ENCODE measurements at regions not wholly inside any gene's neighbourhood (a gene's known extent, or its start where the extent isn't known, plus 50 kb on each side); places are given as distances from the start of the nearest gene placed in this dataset.

GRCh38 chr3:86282106-86282787 lies 708.7 kb downstream of the VGLL3 start:
- no peak for DNase-seq (ENCODE audit: low spot score)

DNA sequence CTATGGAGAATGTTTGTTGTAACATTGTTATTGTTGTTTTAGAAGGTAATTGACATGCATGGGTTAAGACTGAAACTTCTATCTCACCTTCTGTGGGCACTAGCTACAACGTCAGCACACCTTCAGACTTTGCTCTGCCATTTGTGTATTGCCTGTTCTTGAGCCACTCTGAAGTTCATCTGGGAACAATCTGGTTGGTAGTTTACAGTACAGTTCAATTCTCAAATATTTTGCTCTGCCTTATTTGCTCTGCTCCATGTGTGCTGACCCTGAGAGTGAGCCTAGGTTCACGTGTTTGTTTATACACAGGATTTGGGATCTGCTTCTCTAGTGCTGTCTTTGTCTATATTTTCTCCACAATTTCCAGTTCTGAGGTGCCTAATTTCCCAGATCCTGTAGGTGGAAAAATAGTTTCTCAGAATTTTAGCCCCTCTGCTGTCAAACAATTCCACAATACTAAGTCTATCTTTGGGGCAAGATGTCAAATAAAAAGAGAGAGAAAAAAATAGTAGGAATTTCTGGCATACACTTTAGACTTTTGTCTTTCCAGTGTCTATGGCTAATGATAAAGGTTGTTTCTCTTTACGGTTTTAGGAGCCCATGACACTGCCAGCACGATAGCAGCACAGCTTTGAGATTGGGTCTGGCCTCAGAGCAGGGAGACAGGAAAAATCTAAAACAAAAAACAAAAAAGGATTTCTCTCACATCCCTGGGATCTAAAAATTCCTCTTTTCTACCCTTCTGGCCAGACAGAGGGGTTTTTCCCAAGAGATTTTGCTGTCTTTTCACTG lies 721.4 kb downstream of the VGLL3 start:
- no peak for DNase-seq (ENCODE audit: low spot score)

DNA sequence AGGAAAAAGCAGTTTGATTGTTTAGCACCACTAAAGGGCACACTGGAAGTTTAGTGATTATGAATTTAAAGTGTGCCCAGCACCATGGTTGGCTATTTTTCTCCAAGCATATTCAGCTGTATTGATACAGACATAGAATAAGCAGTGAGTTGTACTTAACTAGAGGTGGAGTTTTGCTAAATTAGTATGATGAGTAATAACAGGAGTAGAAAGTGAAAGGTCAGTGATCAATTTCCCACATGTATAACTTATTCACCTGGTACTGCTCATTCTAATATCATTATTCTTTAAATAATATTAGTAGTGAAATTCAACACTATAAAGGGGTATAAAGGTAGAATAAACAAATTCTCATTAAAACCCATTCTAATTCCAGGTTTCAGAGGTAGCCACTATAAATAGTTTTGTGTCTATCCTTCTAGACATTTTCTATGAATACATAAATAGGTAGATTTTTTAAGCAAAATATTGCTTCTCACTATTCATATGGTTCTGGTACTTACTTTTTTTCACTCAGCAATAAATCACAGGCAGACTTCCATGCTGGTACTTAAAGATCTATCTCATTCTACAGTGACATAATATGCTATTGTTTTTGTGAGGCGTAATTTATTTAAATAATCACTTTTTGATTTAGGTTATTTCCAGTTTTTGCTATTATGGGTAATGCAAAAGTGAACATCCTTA lies 732.9 kb downstream of the VGLL3 start:
- DNase-seq (ENCODE audit: low spot score): no peak

GRCh38 chr3:86254480-86254879 lies 736.5 kb downstream of the VGLL3 start:
- no peak for DNase-seq (ENCODE audit: low spot score)

- no peak for DNase-seq (ENCODE audit: low spot score)
Observed at GRCh38 chr3:86251781-86252180, 739.2 kb downstream of the VGLL3 start.

- DNase-seq (ENCODE audit: low spot score): no peak
Observed at GRCh38 chr3:86249833-86250232, 741.1 kb downstream of the VGLL3 start.

- DNase-seq (ENCODE audit: low spot score): peak; percentile 42
Observed at GRCh38 chr3:86245360-86245759, 745.6 kb downstream of the VGLL3 start.

DNA sequence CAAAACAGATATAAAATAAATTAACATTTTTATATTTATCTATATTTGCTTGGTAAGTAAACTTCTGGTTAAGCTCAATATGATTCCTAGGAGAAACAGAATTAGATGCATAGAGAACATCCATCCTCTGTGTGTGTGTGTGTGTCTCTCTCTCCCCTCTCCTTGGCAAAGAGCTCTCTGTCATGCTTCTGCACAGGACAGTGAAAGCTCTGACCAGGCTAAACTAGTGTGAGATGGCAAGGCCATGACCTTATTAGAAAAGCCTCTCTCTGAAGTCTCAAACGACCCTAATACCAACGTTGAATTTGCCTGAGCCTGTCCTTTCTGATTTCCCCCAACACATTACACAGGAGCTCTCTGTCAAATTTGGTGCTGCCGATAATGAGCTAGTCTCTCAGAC lies 746.0 kb downstream of the VGLL3 start:
- peak; percentile 1 for DNase-seq (ENCODE audit: low spot score)

GRCh38 chr3:86239946-86240345 lies 751.0 kb downstream of the VGLL3 start:
- no peak for DNase-seq (ENCODE audit: low spot score)

DNA sequence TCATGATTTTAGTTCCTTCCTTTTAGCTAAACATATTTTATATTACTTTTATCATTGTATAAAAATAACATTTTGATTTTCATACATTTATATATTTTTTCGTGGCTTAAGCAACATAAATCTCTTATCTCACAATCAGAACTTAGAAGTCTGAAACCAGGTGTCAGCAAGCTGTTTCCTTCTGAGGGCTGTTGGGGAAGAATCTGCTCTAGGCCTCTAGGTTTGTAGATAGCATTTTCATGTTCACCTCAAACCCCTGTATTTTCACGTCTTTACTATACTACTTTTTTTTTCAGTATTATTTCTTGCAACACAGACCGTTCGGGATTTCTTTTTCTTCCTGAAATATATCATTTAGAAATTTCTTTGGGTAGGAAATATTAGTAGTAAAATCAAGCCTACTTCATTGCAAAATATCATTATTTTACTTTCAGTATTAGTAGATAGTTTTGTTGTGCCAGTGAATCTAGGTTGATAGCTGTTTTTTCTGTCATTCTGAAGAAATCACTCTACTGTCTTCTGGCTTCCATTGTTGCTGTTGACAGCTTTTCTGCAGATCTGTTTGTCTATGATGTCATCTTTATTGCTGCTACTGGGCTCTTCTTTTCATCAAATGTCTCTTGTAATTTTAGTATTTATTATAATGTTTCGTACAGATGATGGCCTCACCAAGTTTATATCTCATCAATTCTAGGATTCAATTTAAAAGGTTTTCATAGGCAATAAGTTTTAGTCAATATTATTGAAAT lies 756.3 kb downstream of the VGLL3 start:
- no peak for DNase-seq (ENCODE audit: low spot score)

GRCh38 chr3:86230762-86231161 lies 760.2 kb downstream of the VGLL3 start:
- no peak for DNase-seq (ENCODE audit: low spot score)

DNA sequence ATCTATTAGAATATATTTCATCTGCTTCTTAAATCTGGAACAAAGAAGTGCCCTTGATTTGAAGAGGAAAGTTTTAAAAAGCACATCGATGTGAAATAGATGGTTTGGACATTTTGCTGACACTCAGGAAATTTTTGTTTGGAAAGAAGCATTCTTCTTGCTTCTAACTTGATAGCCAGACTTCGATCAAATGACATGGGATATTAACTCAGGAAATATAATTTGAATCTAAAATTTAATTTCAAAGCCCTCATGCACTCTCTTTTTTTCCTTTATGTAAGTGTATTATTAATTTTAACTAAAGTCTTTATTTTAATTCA lies 761.2 kb downstream of the VGLL3 start:
- DNase-seq (ENCODE audit: low spot score): no peak

GRCh38 chr3:86229086-86229774 lies 761.7 kb downstream of the VGLL3 start:
- DNase-seq (ENCODE audit: low spot score): no peak

- DNase-seq (ENCODE audit: low spot score): no peak
Observed at GRCh38 chr3:86228101-86228500, 762.8 kb downstream of the VGLL3 start.

GRCh38 chr3:86225461-86225860 lies 765.5 kb downstream of the VGLL3 start:
- DNase-seq (ENCODE audit: low spot score): no peak

- DNase-seq (ENCODE audit: low spot score): no peak
Observed at GRCh38 chr3:86221601-86222000, 769.3 kb downstream of the VGLL3 start.

DNA sequence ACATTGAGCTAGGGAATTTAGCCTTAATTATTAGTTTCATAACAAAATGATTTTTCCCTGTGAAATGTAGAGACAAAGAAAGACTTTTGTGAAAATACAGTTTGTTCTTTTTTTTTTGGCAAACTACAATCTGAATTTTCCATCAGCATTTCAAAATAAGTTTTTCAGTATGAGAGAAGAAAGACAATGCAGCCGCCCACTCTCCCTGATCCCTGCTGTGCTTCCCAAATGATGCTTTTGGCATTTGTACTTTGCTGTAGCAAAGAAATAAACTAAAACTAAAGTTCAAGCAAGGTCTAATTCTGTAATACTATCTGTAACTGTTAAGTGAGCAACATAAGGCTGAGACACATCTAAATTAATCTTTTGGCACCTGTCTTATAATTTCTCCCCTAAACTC lies 782.2 kb downstream of the VGLL3 start:
- DNase-seq (ENCODE audit: low spot score): no peak

DNA sequence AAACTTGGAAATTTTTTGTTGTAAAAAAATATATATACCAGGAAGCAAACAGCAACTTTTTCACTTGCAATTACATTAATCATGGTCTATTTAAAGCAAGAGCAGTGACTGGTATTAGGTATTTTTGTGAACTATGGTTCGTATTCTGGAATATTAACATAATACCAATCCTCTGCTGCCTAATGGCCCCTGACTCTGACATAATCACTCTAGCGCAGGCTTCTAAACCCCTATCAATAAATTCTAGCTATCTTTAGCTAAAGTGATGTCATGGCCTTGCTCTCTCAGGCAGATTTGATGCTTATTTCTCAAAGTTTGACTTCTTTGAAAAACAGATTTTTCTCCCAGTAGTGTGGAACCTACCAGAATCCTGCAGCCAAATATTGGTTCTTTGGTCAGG lies 808.3 kb downstream of the VGLL3 start:
- DNase-seq (ENCODE audit: low spot score): no peak

DNA sequence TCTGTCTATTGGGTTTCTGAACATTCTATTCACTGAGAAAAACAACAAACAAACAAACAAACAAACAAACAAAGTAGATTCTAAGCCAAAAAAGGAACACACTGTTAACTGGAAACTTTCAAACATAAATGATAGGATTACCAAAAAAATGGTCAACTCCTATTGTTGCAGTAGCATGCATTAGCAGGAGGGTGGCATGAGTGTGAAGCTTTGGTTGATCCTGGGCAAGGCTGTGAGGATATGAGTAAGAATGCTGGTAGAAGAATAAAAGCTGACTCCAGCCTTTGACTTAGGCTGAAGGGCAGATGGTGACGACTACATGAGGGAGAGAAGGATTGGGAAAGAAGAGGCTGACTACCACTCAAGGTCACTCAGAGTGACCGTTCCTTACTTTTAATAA lies 810.3 kb downstream of the VGLL3 start:
- DNase-seq (ENCODE audit: low spot score): peak; percentile 14

- no peak for DNase-seq (ENCODE audit: low spot score)
Observed at GRCh38 chr3:86178095-86178494, 812.9 kb downstream of the VGLL3 start.

DNA sequence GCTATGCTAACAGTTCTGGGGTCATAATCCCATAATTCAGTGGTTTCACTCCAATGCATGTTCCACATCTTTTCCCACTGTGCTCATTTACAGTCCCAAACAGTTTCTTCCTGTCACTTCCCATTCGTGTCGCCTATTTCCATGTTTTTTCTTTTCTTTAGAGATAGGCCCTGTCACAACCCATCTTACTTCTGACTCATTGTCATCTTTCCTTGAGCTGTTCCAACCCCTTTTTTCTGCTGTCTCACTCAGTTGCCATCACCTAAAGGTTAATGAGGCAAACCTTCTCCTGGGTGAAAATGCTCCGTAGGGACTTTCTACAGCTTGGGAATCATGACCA lies 814.5 kb downstream of the VGLL3 start:
- DNase-seq (ENCODE audit: low spot score): no peak

Measured in globus pallidus (tissue), 1 donor.